ENCODE measurements at regions not wholly inside any gene's neighbourhood (a gene's known extent, or its start where the extent isn't known, plus 50 kb on each side); places are given as distances from the start of the nearest gene placed in this dataset.
"Not testable (repeated sequence)": the region's sequence is repeated elsewhere in the genome, so short reads cannot be mapped to it uniquely, and the experiment has no call there.

- TF ChIP-seq CTCF (IDR thresholded peaks at IDR 0.05 in 2 of 3, conservative IDR thresholded peaks at IDR 0.05 in 1 of 3; ENCODE audit: borderline replicate concordance in 1 of 3, insufficient read depth in 1 of 3, low read depth in 2 of 3, low read length in 2 of 3); YY1 (IDR thresholded peaks at IDR 0.05; ENCODE audit: extremely low read depth, insufficient replicate concordance, low read depth, low read length); EZH2 (IDR thresholded peaks at IDR 0.05): not testable (repeated sequence)
Measured at GRCh38 chr3:75527657-75528056, 136.5 kb upstream of the FRG2C start.

All from HCT116 (cell line).